ENCODE measurements at regions not wholly inside any gene's neighbourhood (a gene's known extent, or its start where the extent isn't known, plus 50 kb on each side); places are given as distances from the start of the nearest gene placed in this dataset.
"Not testable (repeated sequence)": the region's sequence is repeated elsewhere in the genome, so short reads cannot be mapped to it uniquely, and the experiment has no call there.

- DNase-seq, result no peak
Measured at GRCh38 chr3:139202226-139202958, 141.4 kb upstream of the MRPS22 start.

- no peak for DNase-seq
Measured at GRCh38 chr3:139202959-139203349, 140.9 kb upstream of the MRPS22 start.

- no peak for DNase-seq
Measured at GRCh38 chr3:139203752-139204151, 140.1 kb upstream of the MRPS22 start.

GRCh38 chr3:139204728-139205127, 139.1 kb upstream of the MRPS22 start:
- peak; percentile 12 for DNase-seq

- no peak for DNase-seq
Measured at GRCh38 chr3:139213936-139214335, 129.9 kb upstream of the MRPS22 start.

- DNase-seq, result no peak
Measured at GRCh38 chr3:139216958-139217357, 126.9 kb upstream of the MRPS22 start.

- DNase-seq, result no peak
Measured at GRCh38 chr3:139217633-139218032, 126.2 kb upstream of the MRPS22 start.

GRCh38 chr3:139218046-139218445, 125.8 kb upstream of the MRPS22 start:
- DNase-seq, result no peak

- DNase-seq, result no peak
Measured at GRCh38 chr3:139219463-139219862, 124.4 kb upstream of the MRPS22 start.

- no peak for DNase-seq
Measured at GRCh38 chr3:139222100-139222657, 121.6 kb upstream of the MRPS22 start.

- peak; percentile 78 for DNase-seq
Measured at GRCh38 chr3:139225548-139225947, 118.3 kb upstream of the MRPS22 start.

- DNase-seq, result peak; percentile 8
Measured at GRCh38 chr3:139226731-139227130, 117.1 kb upstream of the MRPS22 start.

- no peak for DNase-seq
Measured at GRCh38 chr3:139227165-139227564, 116.7 kb upstream of the MRPS22 start.

GRCh38 chr3:139227827-139228226, 116.0 kb upstream of the MRPS22 start:
- DNase-seq, result no peak

GRCh38 chr3:139230391-139230790, 113.4 kb upstream of the MRPS22 start:
- DNase-seq, result peak; percentile 45

GRCh38 chr3:139231555-139232281, 112.1 kb upstream of the MRPS22 start:
- no peak for DNase-seq

GRCh38 chr3:139232341-139232740, 111.5 kb upstream of the MRPS22 start:
- DNase-seq, result not testable (repeated sequence)

GRCh38 chr3:139234491-139234890, 109.3 kb upstream of the MRPS22 start:
- DNase-seq, result no peak

- no peak for DNase-seq
Measured at GRCh38 chr3:139235192-139235591, 108.6 kb upstream of the MRPS22 start.

GRCh38 chr3:139236336-139236735, 107.5 kb upstream of the MRPS22 start:
- no peak for DNase-seq

- no peak for DNase-seq
Measured at GRCh38 chr3:139238281-139239030, 105.4 kb upstream of the MRPS22 start.

GRCh38 chr3:139239550-139239949, 104.3 kb upstream of the MRPS22 start:
- DNase-seq, result no peak

GRCh38 chr3:139241783-139242182, 102.0 kb upstream of the MRPS22 start:
- DNase-seq, result no peak
